GM19455 (cell line): ENCODE measurements at regions not wholly inside any gene's neighbourhood (a gene's known extent, or its start where the extent isn't known, plus 50 kb on each side); places are given as distances from the start of the nearest gene placed in this dataset.
"Not testable (repeated sequence)": the region's sequence is repeated elsewhere in the genome, so short reads cannot be mapped to it uniquely, and the experiment has no call there.

Source experiments
- ATAC-seq: cut with Tn5 transposase; IDR thresholded peaks from one replicate; pipeline ENCODE4 v1.9.1; 2021; ENCODE audit not compliant: unreplicated experiment

- ATAC-seq, result no peak
Measured at GRCh38 chr16:61014869-61015268, 1021.4 kb downstream of the CDH8 start.

DNA sequence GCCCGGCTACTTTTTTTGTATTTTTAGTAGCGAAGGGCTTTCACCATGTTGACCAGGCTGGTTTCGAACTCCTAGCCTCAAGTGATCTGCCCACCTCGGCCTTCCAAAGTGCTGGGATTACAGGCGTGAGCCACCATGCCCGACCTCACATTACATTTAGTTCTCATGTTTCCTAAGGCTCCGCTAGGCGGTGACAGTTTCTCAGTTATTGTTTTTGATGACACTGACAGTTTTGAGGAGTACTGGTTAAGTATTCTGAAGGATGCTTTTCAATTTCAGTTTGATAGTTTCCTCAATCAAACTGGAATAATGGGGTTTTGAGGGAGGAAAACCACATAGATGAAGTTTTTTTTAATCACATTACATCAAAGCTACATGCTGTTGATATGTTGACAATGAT is 1028.5 kb downstream of the CDH8 start:
- ATAC-seq, result no peak

DNA sequence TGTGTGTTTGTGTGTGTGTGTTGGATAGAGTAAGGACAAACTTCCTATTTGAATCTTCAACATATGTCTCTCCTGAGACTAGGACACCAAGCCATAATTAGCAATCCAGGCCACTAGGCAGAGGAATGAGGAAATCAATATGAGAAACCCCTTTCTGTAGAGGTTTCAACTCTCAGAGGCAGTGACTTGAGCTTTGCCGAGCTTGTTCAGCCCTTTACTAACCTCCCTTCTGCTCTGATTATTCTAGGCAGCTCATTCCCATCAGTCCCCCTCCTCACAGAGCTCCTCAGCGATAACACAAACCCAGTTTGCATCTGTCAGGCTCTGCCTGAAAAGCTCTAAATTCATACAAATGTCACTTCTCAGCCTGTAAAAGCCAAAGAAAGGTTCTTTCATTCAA is 1030.3 kb downstream of the CDH8 start:
- no peak for ATAC-seq

DNA sequence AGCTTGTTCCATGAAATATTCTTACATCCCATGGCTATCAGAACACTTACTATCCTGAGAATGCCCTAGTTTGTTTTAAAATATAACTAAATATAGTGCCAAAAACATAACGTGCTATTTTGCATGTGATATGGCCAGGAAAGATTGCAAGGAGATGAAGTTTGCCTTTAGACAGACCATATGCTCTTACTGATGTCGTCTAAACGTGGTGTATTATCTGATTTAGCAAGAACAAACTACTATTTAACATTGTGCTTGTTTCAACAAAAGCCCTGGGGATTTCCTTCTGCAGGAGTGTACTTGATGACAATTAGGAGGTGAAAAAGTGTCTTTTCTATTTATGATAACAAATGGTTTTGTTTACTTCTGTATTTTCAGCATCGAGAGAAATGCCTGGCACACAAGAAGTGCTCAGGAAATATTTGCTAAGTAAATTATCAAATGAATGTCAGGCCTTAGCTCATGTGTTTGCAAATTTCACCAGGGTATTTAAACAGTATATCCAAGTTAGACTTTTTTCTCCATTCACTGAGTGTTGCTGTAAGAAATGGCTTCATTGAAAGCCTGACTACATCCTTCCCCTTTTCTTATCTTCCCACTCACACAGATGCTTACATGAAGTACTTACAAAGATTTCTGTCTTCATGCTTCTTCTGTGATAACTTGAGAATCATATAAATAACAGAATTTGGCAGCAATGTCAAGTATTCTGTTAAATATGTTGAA is 1033.6 kb downstream of the CDH8 start:
- no peak for ATAC-seq

DNA sequence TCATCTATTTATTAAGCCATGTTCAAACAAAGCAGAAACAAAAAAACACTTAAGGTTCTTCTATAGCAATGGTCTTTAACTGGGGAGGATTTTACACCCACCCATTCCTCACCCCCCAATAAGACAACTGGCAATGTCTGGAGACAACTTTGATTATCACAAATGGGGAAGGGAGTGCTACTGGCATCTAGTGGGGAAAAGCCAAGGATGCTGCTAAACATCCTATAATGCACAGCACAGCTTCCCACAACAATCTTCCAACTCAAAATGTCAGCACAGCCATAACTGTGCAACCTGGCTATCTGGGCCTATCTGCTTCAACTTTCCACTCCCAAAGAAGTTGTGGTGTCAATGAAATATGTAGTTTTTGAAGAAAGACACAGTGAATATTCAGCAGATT is 1044.4 kb downstream of the CDH8 start:
- ATAC-seq, result no peak

DNA sequence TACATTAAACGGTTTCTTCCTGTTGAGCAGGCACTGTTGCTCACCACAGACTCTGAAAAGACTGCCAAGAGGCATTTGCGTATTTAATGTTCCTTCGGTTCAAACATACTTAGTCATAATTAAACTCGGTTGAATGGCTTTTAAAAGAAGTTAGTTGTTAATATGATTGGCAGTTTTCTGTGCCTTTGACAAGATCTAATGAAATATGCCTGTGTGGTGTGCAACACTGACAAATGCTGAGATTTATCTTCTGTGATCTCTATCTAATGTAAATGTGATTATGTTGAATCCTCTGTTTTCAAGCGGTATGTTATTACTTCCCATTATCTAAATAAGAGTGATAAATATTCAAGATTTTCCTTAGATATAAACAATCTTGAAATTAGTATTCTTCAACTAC is 1046.6 kb downstream of the CDH8 start:
- ATAC-seq, result no peak

DNA sequence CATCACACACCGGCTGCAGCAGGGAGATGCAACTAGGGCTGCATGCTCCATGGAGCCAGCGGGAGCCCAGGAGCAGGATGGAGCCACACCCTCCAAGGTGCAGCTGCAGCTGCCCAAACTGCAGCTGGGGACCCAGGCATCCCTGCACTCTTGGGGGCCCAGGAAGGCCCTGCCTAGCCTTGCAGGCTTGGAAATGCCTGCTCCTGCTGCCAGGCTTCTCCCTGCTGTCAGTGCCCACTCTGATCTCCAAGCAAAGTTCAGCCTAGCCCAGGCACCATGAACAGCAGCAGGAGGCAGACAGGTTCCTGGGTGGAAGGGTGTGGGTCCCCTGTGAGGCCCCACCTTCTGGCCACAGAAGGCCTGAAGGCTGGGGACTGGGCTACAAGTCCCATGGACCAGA is 1057.1 kb downstream of the CDH8 start:
- no peak for ATAC-seq

DNA sequence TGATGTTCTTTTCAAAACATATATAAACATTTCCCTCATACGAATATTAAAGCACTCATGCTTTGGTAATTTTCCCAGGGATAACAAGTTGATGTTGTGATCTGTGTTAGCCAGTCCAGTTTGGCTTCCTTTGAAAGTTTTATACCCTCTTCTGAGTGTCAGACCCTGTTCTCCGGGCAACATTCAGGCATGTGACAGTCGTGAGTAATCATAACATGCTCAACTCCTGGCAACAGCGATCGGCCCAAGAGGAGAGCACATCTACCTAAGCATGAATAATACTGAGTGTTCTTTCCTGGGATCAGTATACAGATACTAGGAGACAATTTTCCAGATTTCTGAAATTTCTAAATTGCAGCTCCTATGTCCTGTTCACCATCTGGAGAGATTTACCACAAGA is 1086.4 kb downstream of the CDH8 start:
- no peak for ATAC-seq

DNA sequence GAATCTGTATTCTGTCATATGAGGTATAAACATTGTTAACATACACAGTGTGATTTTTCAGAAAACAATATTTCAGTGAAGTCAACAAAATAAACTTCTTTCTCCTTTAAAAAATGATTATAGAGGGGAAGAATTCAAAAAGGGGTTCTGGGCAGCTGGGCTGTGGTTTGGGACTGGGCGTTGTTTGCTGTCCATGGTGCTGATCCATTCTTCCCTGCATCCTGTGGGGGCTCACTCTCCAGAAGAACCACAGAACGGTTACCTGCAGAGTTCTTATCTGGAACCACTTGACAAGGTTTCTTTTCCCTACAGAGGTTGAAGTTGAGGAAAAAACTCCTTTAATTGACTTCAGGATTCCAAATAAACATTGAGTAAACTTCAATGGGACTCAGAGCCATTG is 1091.0 kb downstream of the CDH8 start:
- no peak for ATAC-seq

GRCh38 chr16:60936189-60936588 is 1100.0 kb downstream of the CDH8 start:
- not testable (repeated sequence) for ATAC-seq

DNA sequence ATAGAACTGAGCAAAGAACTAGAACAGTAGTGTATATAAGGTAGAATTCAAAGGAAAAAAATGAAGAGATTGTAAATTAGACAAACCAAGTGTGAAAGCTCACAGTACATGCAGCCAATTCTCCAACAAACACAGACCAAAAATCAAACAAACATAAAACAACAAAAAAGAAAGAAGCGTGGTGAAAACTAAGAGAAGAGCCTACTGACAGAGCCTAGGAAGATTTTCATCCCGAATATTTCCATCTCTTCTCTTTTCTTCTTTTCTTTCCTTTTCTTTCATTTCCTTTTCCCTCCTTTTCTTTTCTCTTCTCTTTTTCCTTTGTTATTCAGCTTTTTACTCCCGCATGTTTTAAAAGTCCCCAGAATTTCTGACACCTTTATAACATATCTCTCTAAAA is 1103.6 kb downstream of the CDH8 start:
- no peak for ATAC-seq

- no peak for ATAC-seq
Measured at GRCh38 chr16:60930291-60930690, 1105.9 kb downstream of the CDH8 start.

DNA sequence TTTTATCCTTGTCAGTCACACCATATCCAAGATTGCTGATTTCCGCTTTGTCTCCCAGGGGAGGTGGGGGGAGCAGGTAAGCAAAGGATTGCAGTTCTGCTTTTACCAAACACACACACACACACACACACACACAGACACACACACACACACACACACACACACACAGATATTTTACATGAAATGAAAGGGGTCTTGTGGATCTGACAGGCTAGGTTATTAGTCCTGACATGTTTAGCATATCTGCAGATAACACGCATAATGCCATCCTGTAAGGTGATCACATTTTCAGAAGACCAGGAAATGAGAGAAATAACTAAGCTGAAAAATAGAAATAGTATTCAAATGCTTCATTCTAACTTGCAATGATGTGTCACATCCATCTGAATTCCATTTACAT is 1113.3 kb downstream of the CDH8 start:
- no peak for ATAC-seq

DNA sequence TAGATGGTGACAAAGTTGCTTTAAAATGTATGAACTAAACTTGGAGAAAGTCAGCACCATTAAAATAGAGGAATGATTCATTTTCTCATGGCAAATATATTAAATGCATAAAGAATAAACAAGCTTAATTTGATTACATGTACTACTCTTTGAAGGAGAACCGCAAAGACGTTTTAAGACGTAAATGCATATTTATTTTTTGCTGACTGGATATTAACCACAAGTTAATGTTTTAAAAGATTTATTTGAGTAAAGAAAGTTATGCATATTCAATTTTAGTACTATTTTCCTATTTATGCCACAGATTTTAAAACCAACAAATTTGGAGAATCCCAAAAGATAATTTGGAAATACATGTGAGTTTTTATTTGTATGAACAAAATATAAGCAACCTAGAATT is 1121.9 kb downstream of the CDH8 start:
- ATAC-seq, result no peak

DNA sequence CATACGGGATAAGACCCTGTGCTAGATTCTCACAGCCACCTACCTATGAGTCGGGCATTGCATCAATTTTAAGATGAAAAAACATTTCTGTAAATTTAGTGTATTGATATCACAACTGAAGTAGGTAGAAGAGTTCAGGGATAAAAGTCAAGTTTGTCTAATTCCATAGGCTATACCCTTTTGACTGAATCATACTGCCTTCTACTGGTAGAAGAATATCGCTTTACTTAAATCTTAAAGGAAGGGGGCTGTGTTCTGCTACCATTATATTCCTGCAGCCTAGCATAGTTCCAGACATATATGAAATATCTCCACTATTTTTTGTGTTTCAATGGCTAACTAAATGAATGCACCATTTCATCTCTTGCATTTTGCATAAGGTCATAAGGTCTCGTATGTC is 1128.6 kb downstream of the CDH8 start:
- ATAC-seq, result no peak

DNA sequence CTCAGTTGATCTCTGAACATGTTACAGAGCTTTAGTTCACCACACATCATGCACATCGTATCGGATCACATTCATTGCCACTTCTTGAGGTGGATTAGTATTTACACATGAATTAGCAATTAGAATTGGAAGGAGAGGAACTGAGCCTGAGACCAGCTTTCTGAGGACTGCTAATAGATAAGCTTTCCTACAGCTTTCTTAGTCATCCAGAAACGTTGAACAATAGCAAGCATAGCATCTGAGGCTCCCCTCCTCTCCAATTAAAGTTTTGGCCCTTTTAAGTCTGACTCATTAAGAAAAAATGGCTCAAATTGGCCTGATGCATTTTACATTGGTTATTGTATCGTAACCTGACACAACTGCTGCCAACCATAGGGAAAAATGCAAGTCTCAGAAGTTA is 1130.4 kb downstream of the CDH8 start:
- ATAC-seq, result no peak

GRCh38 chr16:60902114-60902513 is 1134.1 kb downstream of the CDH8 start:
- no peak for ATAC-seq

DNA sequence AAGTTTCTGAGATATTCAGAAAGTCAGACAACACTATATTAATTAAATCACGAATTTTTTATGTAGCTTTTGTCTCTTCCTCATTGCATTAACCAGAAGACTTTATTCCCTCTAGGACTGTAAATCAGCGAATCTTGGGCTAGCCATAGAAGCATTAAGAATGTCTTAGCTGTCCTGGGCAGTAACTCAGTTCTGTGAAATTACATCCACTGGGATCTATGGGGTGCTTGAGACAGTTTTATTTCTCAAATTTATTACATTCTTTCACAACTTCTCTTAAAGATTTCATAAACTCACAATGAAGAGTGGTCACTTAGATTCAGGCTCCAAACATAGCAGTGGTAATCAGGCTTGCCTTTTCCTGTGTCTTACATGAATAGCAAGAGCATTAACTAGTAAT is 1153.4 kb downstream of the CDH8 start:
- ATAC-seq, result no peak

GRCh38 chr16:60852635-60853034 is 1183.6 kb downstream of the CDH8 start:
- no peak for ATAC-seq

- no peak for ATAC-seq
Measured at GRCh38 chr16:60821661-60822060, 1214.6 kb downstream of the CDH8 start.

DNA sequence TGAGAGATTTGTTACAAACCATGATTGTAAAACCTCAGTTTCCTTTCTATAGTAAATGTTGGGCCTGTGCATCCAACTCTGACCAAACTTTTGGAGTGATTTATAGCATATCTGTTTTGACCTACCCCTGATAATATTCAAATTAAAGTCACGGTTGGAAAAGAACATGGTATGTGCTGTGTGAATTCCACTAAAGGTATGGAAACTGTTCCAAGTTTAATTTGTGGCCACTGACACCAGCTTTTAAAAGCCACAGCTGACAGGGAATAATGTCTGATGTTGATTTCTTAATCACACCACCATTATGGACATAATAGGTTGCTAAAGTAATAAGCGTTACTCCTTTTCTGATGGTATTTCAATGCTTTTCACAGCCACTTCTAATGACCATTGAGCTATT is 1215.9 kb downstream of the CDH8 start:
- no peak for ATAC-seq

DNA sequence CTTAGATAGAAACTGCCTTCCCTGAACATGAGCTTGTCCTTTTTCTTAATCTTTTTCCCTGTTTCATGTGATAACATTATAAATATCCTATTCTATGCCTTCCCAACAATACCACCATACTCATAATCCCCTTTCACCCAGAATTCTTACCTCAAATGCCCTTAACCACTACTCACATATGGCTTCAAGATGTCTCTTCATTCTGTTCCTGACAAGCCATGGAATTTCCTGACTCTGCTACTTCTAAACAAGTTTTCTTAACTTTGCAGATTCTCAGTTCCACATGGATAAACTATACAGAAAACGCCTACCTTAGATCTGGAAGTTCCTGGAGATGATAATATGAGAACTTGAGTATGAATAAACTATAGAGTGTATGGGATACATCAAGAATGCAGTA is 1217.8 kb downstream of the CDH8 start:
- ATAC-seq, result no peak

- ATAC-seq, result no peak
Measured at GRCh38 chr16:60816461-60816860, 1219.8 kb downstream of the CDH8 start.
